Adrenal gland (tissue), 9 donors: ENCODE measurements at regions not wholly inside any gene's neighbourhood (a gene's known extent, or its start where the extent isn't known, plus 50 kb on each side); places are given as distances from the start of the nearest gene placed in this dataset.

Experiments
- DNase-seq, 7 donors: peaks; one replicate each; pipeline ENCODE4 v3.0.0-alpha.2; 2019 to 2020
- H3K27ac ChIP-seq, 5 donors: fragments of 200-600 bp; sonication (generic) in 4 of 5; 1 replicate in 3 of 5; 2 replicates in 2 of 5; pipeline versions ENCODE4 v1.5.1 to v1.8.0; 2016 to 2020; ENCODE audit warnings: mild to moderate bottlenecking in 1 of 5
- H3K27me3 ChIP-seq: fragments of 200-600 bp; 2 replicates; pipeline ENCODE4 v1.8.0; 2021
- H3K36me3 ChIP-seq, 2 donors: fragments of 200-600 bp; replicated peaks in 1 of 2; 1 replicate in 1 of 2; 2 replicates in 1 of 2; pipeline versions ENCODE4 v1.5.1 to v1.8.0; 2018 to 2022
- H3K4me1 ChIP-seq, 2 donors: fragments of 200-600 bp; replicated peaks in 1 of 2; 1 replicate in 1 of 2; 2 replicates in 1 of 2; pipeline versions ENCODE4 v1.5.1 to v1.8.0; 2018 to 2021
- H3K4me3 ChIP-seq, 4 donors: fragments of 200-600 bp; sonication (generic) in 3 of 4; one replicate each; pipeline ENCODE4 v1.5.1; 2016 to 2018
- H3K9me3 ChIP-seq, 3 donors: fragments of 200-600 bp; sonication (generic) in 1 of 3; replicated peaks in 1 of 3; 1 replicate in 2 of 3; 2 replicates in 1 of 3; pipeline versions ENCODE4 v1.5.1 to v1.8.0; 2016 to 2021
- POLR2A ChIP-seq, 2 donors: fragments of 450-650 bp; IDR thresholded peaks; one replicate each; pipeline ENCODE4 v1.6.1; 2017; ENCODE audit warnings: antibody characterized with exemption in 2 of 2, mild to moderate bottlenecking in 2 of 2, moderate library complexity in 1 of 2
- WGBS, 4 donors: extraction: QIAGEN DNeasy Blood & Tissue Kit in 2 of 4; methylation state at CpG; one replicate each; pipeline versions ENCODE4 v1.1.5 to v1.1.7; 2013 to 2017; 5-methylcytosine and 5-hydroxymethylcytosine counted together
- intact Hi-C, 2 donors: fragments of 100-400 bp; cut with DNase I; formaldehyde crosslinking; loops; one replicate each; pipeline versions ENCODE4 v1.14.1 to v1.15.0; 2022 to 2023
- TF ChIP-seq, protein P1 (sequence below), 6 experiments: fragments of 450-650 bp in 4 of 6; fragments of 200-600 bp in 2 of 6; sonication (generic) in 1 of 6; IDR thresholded peaks; 1 replicate in 5 of 6; 2 replicates in 1 of 6; pipeline versions ENCODE4 v1.5.1 to v1.8.0; 2016 to 2021; ENCODE audit warnings: antibody characterized with exemption in 6 of 6, mild to moderate bottlenecking in 2 of 6, moderate library complexity in 1 of 6
- donor health status: healthy with polysubstance abuse.
- donor health status: Bipolar disorder and iron deficiency.
- donor health status: DM: yes; HTN: yes; CAD: no.
- donor health status: DM: no; HTN: no; CAD: no.
- donor health status: DM: no; HTN: no; CAD: no.

DNA sequence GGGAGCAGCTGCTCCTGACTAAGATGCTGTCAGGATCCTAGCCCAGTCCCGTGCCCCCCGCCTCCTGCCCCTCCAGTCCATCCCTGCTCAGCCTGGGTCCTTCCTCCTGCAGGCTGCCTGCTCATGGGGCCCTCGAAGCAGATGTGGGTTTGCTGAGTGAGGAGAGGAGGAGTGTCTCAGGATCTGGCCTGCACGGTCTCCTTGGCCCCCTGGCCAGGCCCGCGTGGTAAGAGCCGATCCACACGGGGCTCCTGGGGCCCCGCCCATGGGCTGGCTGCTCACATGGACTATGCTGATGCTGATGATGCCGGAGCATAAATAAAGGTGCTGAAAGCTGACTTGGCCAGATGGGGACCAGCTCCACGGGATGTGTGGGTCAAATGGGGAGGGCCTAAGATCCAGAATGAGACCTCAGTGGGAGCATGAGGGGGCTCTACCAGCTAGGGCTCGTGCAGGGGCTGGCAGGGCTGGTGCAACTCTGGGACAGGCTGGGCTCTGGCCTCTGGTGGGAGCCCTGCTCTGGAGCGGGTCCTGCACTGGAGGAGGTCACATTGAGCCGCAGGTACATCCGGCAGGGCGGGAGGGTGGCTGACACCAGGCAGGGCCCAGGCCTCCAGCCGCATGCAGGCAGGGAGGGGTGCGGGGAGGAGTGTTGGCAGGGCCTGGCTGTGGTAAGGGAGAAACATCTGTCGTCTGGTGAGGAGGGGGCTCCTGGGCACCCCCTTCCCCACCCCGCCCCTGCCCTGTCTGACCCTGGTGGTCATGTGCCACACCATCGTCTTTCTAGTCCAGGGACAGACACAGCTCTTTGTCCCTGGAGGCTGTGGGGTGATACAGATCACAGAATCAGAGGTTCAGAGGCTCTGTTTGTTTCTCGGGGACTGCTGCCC, 275.3 kb upstream of the HDAC4 start:
- peak in 1 of 7 donors; percentile 43 for DNase-seq
- WGBS, 4 donors: 72 to 81% (median 79%) methylated on average over 5 to 22 of the region's 22 CpGs

GRCh38 chr2:239674981-239675825, 274.4 kb upstream of the HDAC4 start:
- Histone ChIP-seq H3K27ac (no peak overlapping the region), H3K4me3 (no peak overlapping the region)
- 85 to 96% (median 90%) methylated on average over 14 to 17 of the region's 17 CpGs for WGBS, 4 donors

More for the DNA sequence above, 275.3 kb upstream of the HDAC4 start:
- Histone ChIP-seq H3K36me3 (no peaks in the 10 kb centered on the region), H3K27me3 (no peaks in the 10 kb centered on the region), H3K27ac (no peak overlapping the region), H3K4me1 (no peaks in the 10 kb centered on the region), H3K4me3 (no peak overlapping the region), H3K9me3 (no peaks in the 10 kb centered on the region)
- no peak for TF ChIP-seq POLR2A (IDR thresholded peaks at IDR 0.05)
- TF ChIP-seq, protein P1, sequence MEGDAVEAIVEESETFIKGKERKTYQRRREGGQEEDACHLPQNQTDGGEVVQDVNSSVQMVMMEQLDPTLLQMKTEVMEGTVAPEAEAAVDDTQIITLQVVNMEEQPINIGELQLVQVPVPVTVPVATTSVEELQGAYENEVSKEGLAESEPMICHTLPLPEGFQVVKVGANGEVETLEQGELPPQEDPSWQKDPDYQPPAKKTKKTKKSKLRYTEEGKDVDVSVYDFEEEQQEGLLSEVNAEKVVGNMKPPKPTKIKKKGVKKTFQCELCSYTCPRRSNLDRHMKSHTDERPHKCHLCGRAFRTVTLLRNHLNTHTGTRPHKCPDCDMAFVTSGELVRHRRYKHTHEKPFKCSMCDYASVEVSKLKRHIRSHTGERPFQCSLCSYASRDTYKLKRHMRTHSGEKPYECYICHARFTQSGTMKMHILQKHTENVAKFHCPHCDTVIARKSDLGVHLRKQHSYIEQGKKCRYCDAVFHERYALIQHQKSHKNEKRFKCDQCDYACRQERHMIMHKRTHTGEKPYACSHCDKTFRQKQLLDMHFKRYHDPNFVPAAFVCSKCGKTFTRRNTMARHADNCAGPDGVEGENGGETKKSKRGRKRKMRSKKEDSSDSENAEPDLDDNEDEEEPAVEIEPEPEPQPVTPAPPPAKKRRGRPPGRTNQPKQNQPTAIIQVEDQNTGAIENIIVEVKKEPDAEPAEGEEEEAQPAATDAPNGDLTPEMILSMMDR (IDR thresholded peaks at IDR 0.05): no peak
- intact Hi-C loops: no loop called here

GRCh38 chr2:239674101-239674980, 273.5 kb upstream of the HDAC4 start:
- Histone ChIP-seq H3K27ac (no peak overlapping the region), H3K4me3 (no peak overlapping the region), H3K4me1 (no peaks in the 10 kb centered on the region), H3K9me3 (no peaks in the 10 kb centered on the region), H3K27me3 (no peaks in the 10 kb centered on the region), H3K36me3 (no peaks in the 10 kb centered on the region)
- WGBS, 4 donors: 89 to 96% (median 93%) methylated on average over 6 to 17 of the region's 17 CpGs
- intact Hi-C loops: no loop called here
- DNase-seq: peak in 1 of 7 donors; percentile 27
- TF ChIP-seq, protein P1 (IDR thresholded peaks at IDR 0.05): no peak
- no peak for TF ChIP-seq POLR2A (IDR thresholded peaks at IDR 0.05)

More at GRCh38 chr2:239674981-239675825, 274.4 kb upstream of the HDAC4 start:
- intact Hi-C loops: no loop called here
- H3K9me3 ChIP-seq: no peaks in the 10 kb centered on the region
- TF ChIP-seq POLR2A (IDR thresholded peaks at IDR 0.05): no peak
- TF ChIP-seq, protein P1 (IDR thresholded peaks at IDR 0.05): no peak
- H3K4me1 ChIP-seq: no peaks in the 10 kb centered on the region
- DNase-seq: peak in 1 of 7 donors; percentile 15
- H3K36me3 ChIP-seq: no peaks in the 10 kb centered on the region
- no peaks in the 10 kb centered on the region for H3K27me3 ChIP-seq
